ENCODE measurements at regions not wholly inside any gene's neighbourhood (a gene's known extent, or its start where the extent isn't known, plus 50 kb on each side); places are given as distances from the start of the nearest gene placed in this dataset.

DNA sequence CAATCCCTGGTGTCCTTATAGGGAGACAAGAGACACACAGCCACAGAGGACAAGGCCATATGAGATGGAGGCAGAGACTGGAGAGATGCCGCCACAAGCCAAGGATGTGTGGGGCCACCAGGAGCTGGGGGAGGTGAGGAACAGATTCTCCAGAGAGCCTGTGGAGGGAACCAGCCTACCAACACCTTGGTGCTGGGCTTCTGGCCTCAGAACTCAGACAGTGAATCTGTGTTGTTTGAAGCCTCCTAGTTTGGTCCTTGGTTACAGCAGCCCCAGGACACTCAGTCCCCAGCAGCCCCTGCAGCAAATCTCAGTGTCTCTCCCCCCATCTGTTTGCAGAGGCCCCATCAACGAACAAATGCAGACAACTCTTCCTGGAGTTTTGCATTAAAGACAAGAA, 73.2 kb upstream of the BHLHE23 start:
- Histone ChIP-seq H3K4me3 (no peak overlapping the region), H3K27me3 (ENCODE audit: control insufficient read depth in 3 of 3, insufficient read depth in 3 of 3, low read length in 2 of 3) (peaks cover 0 to 8% (median 0%) of the 10 kb centered on the region in 3 donors), H3K9ac (ENCODE audit: insufficient read depth in 1 of 2, low read length in 2 of 2) (no peak overlapping the region), H3K4me1 (ENCODE audit: control insufficient read depth in 5 of 5, insufficient read depth in 5 of 5, low read length in 5 of 5) (no peaks in the 10 kb centered on the region), H3K9me3 (ENCODE audit: control insufficient read depth in 4 of 4, insufficient read depth in 3 of 4, low read length in 3 of 4) (peaks cover 0 to 27% (median 6%) of the 10 kb centered on the region in 4 donors), H3K36me3 (ENCODE audit: control insufficient read depth in 4 of 4, insufficient read depth in 4 of 4, low read length in 4 of 4) (no peaks in the 10 kb centered on the region), H3K27ac (ENCODE audit: low read depth in 1 of 2, low read length in 1 of 2) (no peak overlapping the region)
- DNase-seq = no peak
- TF ChIP-seq, protein P1, sequence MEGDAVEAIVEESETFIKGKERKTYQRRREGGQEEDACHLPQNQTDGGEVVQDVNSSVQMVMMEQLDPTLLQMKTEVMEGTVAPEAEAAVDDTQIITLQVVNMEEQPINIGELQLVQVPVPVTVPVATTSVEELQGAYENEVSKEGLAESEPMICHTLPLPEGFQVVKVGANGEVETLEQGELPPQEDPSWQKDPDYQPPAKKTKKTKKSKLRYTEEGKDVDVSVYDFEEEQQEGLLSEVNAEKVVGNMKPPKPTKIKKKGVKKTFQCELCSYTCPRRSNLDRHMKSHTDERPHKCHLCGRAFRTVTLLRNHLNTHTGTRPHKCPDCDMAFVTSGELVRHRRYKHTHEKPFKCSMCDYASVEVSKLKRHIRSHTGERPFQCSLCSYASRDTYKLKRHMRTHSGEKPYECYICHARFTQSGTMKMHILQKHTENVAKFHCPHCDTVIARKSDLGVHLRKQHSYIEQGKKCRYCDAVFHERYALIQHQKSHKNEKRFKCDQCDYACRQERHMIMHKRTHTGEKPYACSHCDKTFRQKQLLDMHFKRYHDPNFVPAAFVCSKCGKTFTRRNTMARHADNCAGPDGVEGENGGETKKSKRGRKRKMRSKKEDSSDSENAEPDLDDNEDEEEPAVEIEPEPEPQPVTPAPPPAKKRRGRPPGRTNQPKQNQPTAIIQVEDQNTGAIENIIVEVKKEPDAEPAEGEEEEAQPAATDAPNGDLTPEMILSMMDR (IDR thresholded peaks at IDR 0.05; ENCODE audit: control extremely low read depth, extremely low read depth) = no peak
- 62% methylated on average over 2 of the region's 2 CpGs for WGBS, 2 donors
- no peak for ATAC-seq (ENCODE audit: insufficient read depth, low FRiP score)

DNA sequence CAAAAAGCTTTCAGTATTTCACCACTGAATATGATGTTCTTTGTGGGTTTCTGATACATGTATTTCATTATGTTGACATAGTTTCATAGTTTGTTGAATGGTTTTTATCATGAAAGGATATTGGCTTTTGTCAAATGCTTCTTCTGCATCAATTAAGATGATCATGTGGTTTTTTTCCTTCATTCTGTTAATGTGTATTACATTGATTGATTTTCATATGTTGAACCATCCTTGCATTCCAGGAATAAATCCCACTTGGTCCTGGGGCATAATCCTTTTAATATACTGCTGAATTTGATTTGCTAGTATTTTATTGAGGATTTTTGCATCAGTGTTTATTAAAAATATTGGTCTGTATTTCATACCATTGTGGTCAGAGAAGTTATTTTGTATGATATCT, 70.9 kb upstream of the BHLHE23 start:
- H3K4me1 ChIP-seq (ENCODE audit: control insufficient read depth in 5 of 5, insufficient read depth in 5 of 5, low read length in 5 of 5) = no peaks in the 10 kb centered on the region
- TF ChIP-seq, protein P1 (IDR thresholded peaks at IDR 0.05; ENCODE audit: control extremely low read depth, extremely low read depth) = no peak
- H3K36me3 ChIP-seq (ENCODE audit: control insufficient read depth in 4 of 4, insufficient read depth in 4 of 4, low read length in 4 of 4) = no peaks in the 10 kb centered on the region
- DNase-seq (no peak), ATAC-seq (ENCODE audit: insufficient read depth, low FRiP score) (no peak)
- no peak overlapping the region for H3K27ac ChIP-seq (ENCODE audit: low read depth in 1 of 2, low read length in 1 of 2)
- no peak overlapping the region for H3K9ac ChIP-seq (ENCODE audit: insufficient read depth in 1 of 2, low read length in 2 of 2)
- peaks cover 0 to 29% (median 6%) of the 10 kb centered on the region in 4 donors for H3K9me3 ChIP-seq (ENCODE audit: control insufficient read depth in 4 of 4, insufficient read depth in 3 of 4, low read length in 3 of 4)
- H3K4me3 ChIP-seq = no peak overlapping the region
- peaks cover 0 to 18% (median 2%) of the 10 kb centered on the region in 3 donors for H3K27me3 ChIP-seq (ENCODE audit: control insufficient read depth in 3 of 3, insufficient read depth in 3 of 3, low read length in 2 of 3)

DNA sequence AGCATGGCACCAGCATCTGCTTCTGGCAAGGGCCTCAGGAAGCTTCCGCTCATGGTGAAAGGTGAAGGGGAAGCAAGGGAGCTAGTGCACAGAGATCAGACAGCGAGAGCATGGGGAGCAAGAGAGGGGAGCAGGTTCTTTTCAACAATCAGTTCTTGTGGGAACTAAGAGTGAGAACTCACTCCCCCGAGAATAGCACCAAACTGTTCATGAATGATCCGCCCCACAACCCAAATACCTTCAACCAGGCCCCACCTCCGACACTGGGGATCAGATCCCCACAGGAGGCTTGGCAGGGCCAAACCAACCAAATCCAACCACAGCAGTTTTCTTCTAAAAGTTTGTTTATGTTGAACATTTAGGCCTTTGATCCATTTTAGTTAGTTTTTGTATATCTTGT, 69.7 kb upstream of the BHLHE23 start:
- WGBS, 2 donors = 86 to 94% methylated on average over 5 of the region's 5 CpGs
- ATAC-seq (ENCODE audit: insufficient read depth, low FRiP score) = no peak
- Histone ChIP-seq H3K36me3 (ENCODE audit: control insufficient read depth in 4 of 4, insufficient read depth in 4 of 4, low read length in 4 of 4) (no peaks in the 10 kb centered on the region), H3K9ac (ENCODE audit: insufficient read depth in 1 of 2, low read length in 2 of 2) (no peak overlapping the region), H3K27me3 (ENCODE audit: control insufficient read depth in 3 of 3, insufficient read depth in 3 of 3, low read length in 2 of 3) (peaks cover 6 to 24% (median 6%) of the 10 kb centered on the region in 3 donors), H3K9me3 (ENCODE audit: control insufficient read depth in 4 of 4, insufficient read depth in 3 of 4, low read length in 3 of 4) (peaks cover 0 to 28% (median 6%) of the 10 kb centered on the region in 4 donors), H3K4me1 (ENCODE audit: control insufficient read depth in 5 of 5, insufficient read depth in 5 of 5, low read length in 5 of 5) (no peaks in the 10 kb centered on the region), H3K27ac (ENCODE audit: low read depth in 1 of 2, low read length in 1 of 2) (no peak overlapping the region), H3K4me3 (no peak overlapping the region)
- TF ChIP-seq, protein P1 (IDR thresholded peaks at IDR 0.05; ENCODE audit: control extremely low read depth, extremely low read depth) = no peak
- no peak for DNase-seq

DNA sequence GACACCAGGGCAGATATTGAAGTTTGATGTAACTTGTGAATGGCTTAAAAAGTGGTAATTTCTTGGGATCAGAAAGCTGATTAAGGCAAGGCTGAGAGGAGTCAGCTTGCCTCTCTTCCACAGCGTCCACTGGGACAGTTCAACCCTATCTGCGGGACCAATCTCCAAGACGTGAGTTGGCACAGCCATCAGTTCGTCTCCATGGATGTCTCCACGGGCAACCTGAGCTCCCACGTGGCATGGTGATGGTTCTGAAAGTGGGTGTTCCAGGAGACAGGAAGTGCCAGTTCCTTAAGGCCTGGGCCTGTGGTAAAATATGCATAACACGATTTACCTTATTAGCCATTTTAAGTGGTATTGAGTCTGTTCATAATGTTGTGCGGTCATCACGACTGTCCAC, 67.9 kb upstream of the BHLHE23 start:
- WGBS, 2 donors = 61 to 85% methylated on average over 9 of the region's 9 CpGs
- Histone ChIP-seq H3K27me3 (ENCODE audit: control insufficient read depth in 3 of 3, insufficient read depth in 3 of 3, low read length in 2 of 3) (peaks cover 6 to 37% (median 7%) of the 10 kb centered on the region in 3 donors), H3K27ac (ENCODE audit: low read depth in 1 of 2, low read length in 1 of 2) (no peak overlapping the region), H3K4me3 (no peak overlapping the region), H3K4me1 (ENCODE audit: control insufficient read depth in 5 of 5, insufficient read depth in 5 of 5, low read length in 5 of 5) (no peaks in the 10 kb centered on the region), H3K36me3 (ENCODE audit: control insufficient read depth in 4 of 4, insufficient read depth in 4 of 4, low read length in 4 of 4) (no peaks in the 10 kb centered on the region), H3K9me3 (ENCODE audit: control insufficient read depth in 4 of 4, insufficient read depth in 3 of 4, low read length in 3 of 4) (peaks cover 0 to 13% (median 6%) of the 10 kb centered on the region in 4 donors), H3K9ac (ENCODE audit: insufficient read depth in 1 of 2, low read length in 2 of 2) (no peak overlapping the region)
- TF ChIP-seq, protein P1 (IDR thresholded peaks at IDR 0.05; ENCODE audit: control extremely low read depth, extremely low read depth) = no peak
- DNase-seq (no peak), ATAC-seq (ENCODE audit: insufficient read depth, low FRiP score) (no peak)
